ENCODE measurements at regions not wholly inside any gene's neighbourhood (a gene's known extent, or its start where the extent isn't known, plus 50 kb on each side); places are given as distances from the start of the nearest gene placed in this dataset. TPM values are rescaled to one million over a fixed set of nuclear protein-coding genes. Genes with fewer than 3 reads are reported as not detected.

Small RNA genes in the stretch of these regions (microRNA-seq; reads per million reads assigned to microRNA genes)
- gene MIR1255B1 (ENCODE audit: borderline microRNAs expressed, borderline number of aligned reads, borderline replicate concordance) = not detected

All from activated CD4-positive, alpha-beta memory T cell treated with anti-CD3 and anti-CD28 coated beads for 36 hours (primary cell).